A549 (cell line): ENCODE measurements at regions not wholly inside any gene's neighbourhood (a gene's known extent, or its start where the extent isn't known, plus 50 kb on each side); places are given as distances from the start of the nearest gene placed in this dataset.

ENCODE experiments used
- CEBPB ChIP-seq, 2 experiments: fragments of >200 bp in 1 of 2; sonication (Bioruptor Twin) in 1 of 2; formaldehyde crosslinking in 1 of 2; IDR thresholded peaks; 2 replicates each; pipeline ENCODE4 v1.6.1; 2012 to 2016
- HOXB5 ChIP-seq: fragments of 250-450 bp; sonication (Bioruptor Pico); IDR thresholded peaks from 2 replicates; pipeline ENCODE4 v1.5.0; 2020; ENCODE audit warnings: mild to moderate bottlenecking, moderate library complexity
- JUN ChIP-seq, 2 experiments: fragments of >200 bp; sonication (Bioruptor Twin); formaldehyde crosslinking; IDR thresholded peaks; 2 replicates in 1 of 2; 3 replicates in 1 of 2; pipeline ENCODE4 v1.6.1; 2016 to 2017
- JUNB ChIP-seq: fragments of >200 bp; sonication (Bioruptor Twin); formaldehyde crosslinking; IDR thresholded peaks from 2 replicates; pipeline ENCODE4 v1.6.1; 2016
- KDM1A ChIP-seq: fragments of 200-600 bp; sonication (generic); IDR thresholded peaks from 2 replicates; pipeline ENCODE4 v1.6.1; 2016; ENCODE audit warnings: low read depth, mild to moderate bottlenecking
- MYC ChIP-seq: IDR thresholded peaks from 2 replicates; pipeline ENCODE4 v1.6.1; 2012; ENCODE audit warnings: mild to moderate bottlenecking, inconsistent platforms, low read length, improper control_type of control experiment, borderline replicate concordance
- POLR2A ChIP-seq: IDR thresholded peaks from 2 replicates; pipeline ENCODE4 v1.6.1; 2012; ENCODE audit warnings: mild to moderate bottlenecking, low read length
- RAD21 ChIP-seq, 2 experiments: fragments of >200 bp in 1 of 2; sonication (Bioruptor Twin) in 1 of 2; formaldehyde crosslinking in 1 of 2; IDR thresholded peaks in 1 of 2; conservative IDR thresholded peaks in 1 of 2; 2 replicates in 1 of 2; 3 replicates in 1 of 2; pipeline ENCODE4 v1.6.1; 2012 to 2018; ENCODE audit warnings: inconsistent platforms in 1 of 2
- RFX5 ChIP-seq: fragments of 450-650 bp; IDR thresholded peaks from 2 replicates; pipeline ENCODE4 v1.7.1; 2014; ENCODE audit warnings: antibody characterized with exemption, mild to moderate bottlenecking, moderate library complexity
- SREBF2 ChIP-seq: fragments of 450-650 bp; IDR thresholded peaks from 2 replicates; pipeline ENCODE4 v1.6.1; 2014; ENCODE audit warnings: mild to moderate bottlenecking, moderate library complexity
- TFCP2L1 ChIP-seq: fragments of 250-450 bp; sonication (Bioruptor Pico); IDR thresholded peaks from 2 replicates; pipeline ENCODE4 v1.5.0; 2021; ENCODE audit warnings: mild to moderate bottlenecking
- TP53 ChIP-seq: fragments of 250-450 bp; sonication (Bioruptor Pico); IDR thresholded peaks from 2 replicates; pipeline ENCODE4 v1.5.0; 2021; ENCODE audit warnings: mild to moderate bottlenecking, moderate library complexity
- TF ChIP-seq, protein P1 (sequence below): fragments of >200 bp; sonication (Bioruptor Twin); formaldehyde crosslinking; IDR thresholded peaks from 3 replicates; pipeline ENCODE4 v1.5.1; 2016
- TF ChIP-seq, protein P2 (sequence below): IDR thresholded peaks from 2 replicates; pipeline ENCODE4 v1.6.1; 2012

DNA sequence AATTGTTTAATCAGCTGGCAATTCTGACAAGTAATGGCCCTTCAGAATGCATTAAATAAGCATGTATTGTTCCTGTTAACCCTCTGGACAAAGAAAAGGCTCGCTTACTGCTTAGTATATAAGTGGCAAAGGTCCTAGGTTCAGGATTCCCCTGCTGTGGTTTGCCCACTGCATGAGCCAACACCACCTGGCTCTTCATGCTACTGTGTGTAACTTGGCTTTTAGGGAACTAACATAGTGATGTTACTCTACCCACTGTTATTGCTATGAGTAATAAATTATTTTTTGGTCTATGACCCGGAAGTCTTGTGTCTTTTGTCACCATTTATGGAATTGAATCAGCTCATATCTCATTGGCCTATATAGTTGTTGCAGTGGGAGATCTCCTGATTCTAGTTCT, 791.7 kb upstream of the PHF14 start:
- TF ChIP-seq, protein P1, sequence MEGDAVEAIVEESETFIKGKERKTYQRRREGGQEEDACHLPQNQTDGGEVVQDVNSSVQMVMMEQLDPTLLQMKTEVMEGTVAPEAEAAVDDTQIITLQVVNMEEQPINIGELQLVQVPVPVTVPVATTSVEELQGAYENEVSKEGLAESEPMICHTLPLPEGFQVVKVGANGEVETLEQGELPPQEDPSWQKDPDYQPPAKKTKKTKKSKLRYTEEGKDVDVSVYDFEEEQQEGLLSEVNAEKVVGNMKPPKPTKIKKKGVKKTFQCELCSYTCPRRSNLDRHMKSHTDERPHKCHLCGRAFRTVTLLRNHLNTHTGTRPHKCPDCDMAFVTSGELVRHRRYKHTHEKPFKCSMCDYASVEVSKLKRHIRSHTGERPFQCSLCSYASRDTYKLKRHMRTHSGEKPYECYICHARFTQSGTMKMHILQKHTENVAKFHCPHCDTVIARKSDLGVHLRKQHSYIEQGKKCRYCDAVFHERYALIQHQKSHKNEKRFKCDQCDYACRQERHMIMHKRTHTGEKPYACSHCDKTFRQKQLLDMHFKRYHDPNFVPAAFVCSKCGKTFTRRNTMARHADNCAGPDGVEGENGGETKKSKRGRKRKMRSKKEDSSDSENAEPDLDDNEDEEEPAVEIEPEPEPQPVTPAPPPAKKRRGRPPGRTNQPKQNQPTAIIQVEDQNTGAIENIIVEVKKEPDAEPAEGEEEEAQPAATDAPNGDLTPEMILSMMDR, result no peak
- no peak for TF ChIP-seq POLR2A
- no peak for TF ChIP-seq MYC
- TF ChIP-seq CEBPB (IDR thresholded peaks at IDR 0.05), result no peak
- no peak for TF ChIP-seq RFX5
- TF ChIP-seq SREBF2, result no peak
- no peak for TF ChIP-seq TP53 (CRISPR knock-in tag)
- no peak for TF ChIP-seq JUN (IDR thresholded peaks at IDR 0.05)
- TF ChIP-seq, protein P2, sequence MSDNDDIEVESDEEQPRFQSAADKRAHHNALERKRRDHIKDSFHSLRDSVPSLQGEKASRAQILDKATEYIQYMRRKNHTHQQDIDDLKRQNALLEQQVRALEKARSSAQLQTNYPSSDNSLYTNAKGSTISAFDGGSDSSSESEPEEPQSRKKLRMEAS, result no peak
- TF ChIP-seq HOXB5 (CRISPR knock-in tag), result no peak
- TF ChIP-seq KDM1A, result no peak
- no peak for TF ChIP-seq JUNB
- TF ChIP-seq TFCP2L1 (CRISPR knock-in tag), result no peak
- no peak for TF ChIP-seq RAD21 (conservative IDR thresholded peaks at IDR 0.05 in 1 of 2, IDR thresholded peaks at IDR 0.05 in 1 of 2)
